WERI-Rb-1 (cell line): ENCODE measurements at regions not wholly inside any gene's neighbourhood (a gene's known extent, or its start where the extent isn't known, plus 50 kb on each side); places are given as distances from the start of the nearest gene placed in this dataset.
A peak's percentile ranks its signal among the peaks of the same experiment; 100 is the strongest.

Experiments
- DNase-seq: peaks from one replicate; pipeline ENCODE4 v3.0.0-alpha.2; 2020
- H3K27ac ChIP-seq: fragments of 250-450 bp; sonication (Bioruptor Pico); 2 replicates; pipeline ENCODE4 v1.5.1; 2020; ENCODE audit warnings: mild to moderate bottlenecking, moderate library complexity
- H3K27me3 ChIP-seq: fragments of 250-450 bp; sonication (Bioruptor Pico); 2 replicates; pipeline ENCODE4 v1.5.1; 2021; ENCODE audit warnings: mild to moderate bottlenecking, low read depth, moderate library complexity; ENCODE audit not compliant: insufficient read depth, severe bottlenecking
- H3K36me3 ChIP-seq: fragments of 250-450 bp; sonication (Bioruptor Pico); 2 replicates; pipeline ENCODE4 v1.5.1; 2020; ENCODE audit warnings: mild to moderate bottlenecking, moderate library complexity
- H3K4me3 ChIP-seq: 2 replicates; pipeline ENCODE4 v1.5.1; 2011; ENCODE audit warnings: low read depth, mild to moderate bottlenecking, control low read depth, low read length
- H3K9me3 ChIP-seq: fragments of 250-450 bp; sonication (Bioruptor Pico); 2 replicates; pipeline ENCODE4 v1.5.1; 2021; ENCODE audit warnings: mild to moderate bottlenecking, moderate library complexity; ENCODE audit not compliant: severe bottlenecking
- TF ChIP-seq, protein P1 (sequence below): IDR thresholded peaks from 2 replicates; pipeline ENCODE4 v1.5.1; 2011; ENCODE audit warnings: low read depth, mild to moderate bottlenecking, control low read depth, inconsistent platforms, low read length

DNA sequence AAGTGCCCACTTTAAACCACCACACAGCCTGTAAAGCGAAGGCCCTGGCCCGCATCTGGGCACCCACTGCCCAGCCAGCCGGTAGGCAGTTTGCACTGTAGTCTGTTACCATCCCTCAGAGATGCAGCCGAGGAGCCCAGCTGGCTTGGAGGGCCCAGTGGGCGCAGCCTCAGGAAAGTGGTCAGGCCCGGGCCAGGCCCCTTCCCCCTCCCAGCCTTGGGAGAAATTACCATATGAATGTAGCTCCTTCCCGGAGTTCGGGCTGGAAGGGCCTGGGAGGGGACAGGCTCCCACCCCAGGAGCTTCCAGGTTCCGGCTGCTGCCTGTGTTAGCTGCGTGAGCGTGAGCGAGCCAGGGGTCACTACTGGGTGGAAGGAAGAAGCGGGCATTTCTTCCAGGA lies 325.4 kb downstream of the SEC14L1 start:
- DNase-seq: peak; percentile 50
- Histone ChIP-seq H3K27ac (peak overlapping the region; percentile 84), H3K36me3 (peaks cover 52% of the 10 kb centered on the region), H3K4me3 (no peak overlapping the region), H3K9me3 (no peaks in the 10 kb centered on the region), H3K27me3 (no peaks in the 10 kb centered on the region)
- TF ChIP-seq, protein P1, sequence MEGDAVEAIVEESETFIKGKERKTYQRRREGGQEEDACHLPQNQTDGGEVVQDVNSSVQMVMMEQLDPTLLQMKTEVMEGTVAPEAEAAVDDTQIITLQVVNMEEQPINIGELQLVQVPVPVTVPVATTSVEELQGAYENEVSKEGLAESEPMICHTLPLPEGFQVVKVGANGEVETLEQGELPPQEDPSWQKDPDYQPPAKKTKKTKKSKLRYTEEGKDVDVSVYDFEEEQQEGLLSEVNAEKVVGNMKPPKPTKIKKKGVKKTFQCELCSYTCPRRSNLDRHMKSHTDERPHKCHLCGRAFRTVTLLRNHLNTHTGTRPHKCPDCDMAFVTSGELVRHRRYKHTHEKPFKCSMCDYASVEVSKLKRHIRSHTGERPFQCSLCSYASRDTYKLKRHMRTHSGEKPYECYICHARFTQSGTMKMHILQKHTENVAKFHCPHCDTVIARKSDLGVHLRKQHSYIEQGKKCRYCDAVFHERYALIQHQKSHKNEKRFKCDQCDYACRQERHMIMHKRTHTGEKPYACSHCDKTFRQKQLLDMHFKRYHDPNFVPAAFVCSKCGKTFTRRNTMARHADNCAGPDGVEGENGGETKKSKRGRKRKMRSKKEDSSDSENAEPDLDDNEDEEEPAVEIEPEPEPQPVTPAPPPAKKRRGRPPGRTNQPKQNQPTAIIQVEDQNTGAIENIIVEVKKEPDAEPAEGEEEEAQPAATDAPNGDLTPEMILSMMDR: no peak

DNA sequence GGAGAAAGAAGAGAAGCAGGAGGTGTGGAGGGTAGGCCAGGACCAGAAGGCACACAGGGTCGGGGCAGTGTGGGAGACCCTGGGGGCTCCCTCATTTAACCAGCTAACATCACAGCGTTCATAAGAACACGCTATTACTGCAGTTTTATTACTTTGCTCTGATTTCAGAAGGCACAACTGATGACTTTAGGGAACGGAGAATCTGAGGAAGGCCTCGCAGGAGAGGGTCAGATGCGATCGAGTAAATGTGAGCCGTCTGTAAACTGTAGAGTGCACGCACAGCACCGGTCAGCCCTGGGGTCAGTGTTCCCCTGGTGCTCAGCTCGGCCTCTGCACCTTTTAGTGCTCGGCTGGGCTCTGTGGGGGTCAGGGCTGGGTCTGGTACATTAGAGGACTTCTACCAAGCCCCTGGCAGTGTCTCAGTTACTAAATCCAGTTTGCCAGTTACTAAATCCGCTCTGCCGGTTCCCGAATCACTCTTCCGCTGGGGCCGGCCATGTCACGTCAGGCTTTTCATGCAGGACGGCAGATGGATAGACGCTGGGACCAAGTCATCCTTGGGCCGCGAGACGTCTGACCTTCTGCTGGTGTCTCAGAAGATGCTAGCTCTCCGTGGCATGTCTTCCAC lies 325.9 kb downstream of the SEC14L1 start:
- TF ChIP-seq, protein P1: no peak
- H3K4me3 ChIP-seq: no peak overlapping the region
- peaks cover 57% of the 10 kb centered on the region for H3K36me3 ChIP-seq
- peak; percentile 91 for DNase-seq
- H3K9me3 ChIP-seq: no peaks in the 10 kb centered on the region
- no peaks in the 10 kb centered on the region for H3K27me3 ChIP-seq
- peak overlapping the region; percentile 84 for H3K27ac ChIP-seq

DNA sequence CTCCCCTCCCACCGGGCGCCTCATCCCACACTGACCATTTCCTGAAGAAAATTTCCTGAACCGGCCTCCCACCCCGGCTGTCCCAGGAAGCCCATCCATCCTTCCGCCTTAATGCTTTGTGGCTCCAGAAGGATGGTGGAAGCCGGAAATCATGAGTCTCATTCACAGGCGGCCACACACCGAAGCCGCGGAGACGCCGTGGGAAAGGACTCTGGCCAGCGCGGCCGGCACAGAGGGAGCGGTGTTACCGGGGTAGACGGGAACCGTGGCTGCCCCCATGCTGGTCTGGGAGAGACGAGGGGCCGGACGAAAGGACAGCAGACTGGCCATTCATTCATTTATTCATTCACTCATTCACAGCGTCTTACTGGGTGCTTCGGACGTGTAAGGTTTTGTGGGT lies 326.8 kb downstream of the SEC14L1 start:
- Histone ChIP-seq H3K36me3 (peaks cover 56% of the 10 kb centered on the region), H3K9me3 (no peaks in the 10 kb centered on the region), H3K27me3 (no peaks in the 10 kb centered on the region), H3K27ac (peak overlapping the region; percentile 84), H3K4me3 (no peak overlapping the region)
- TF ChIP-seq, protein P1: no peak
- no peak for DNase-seq

DNA sequence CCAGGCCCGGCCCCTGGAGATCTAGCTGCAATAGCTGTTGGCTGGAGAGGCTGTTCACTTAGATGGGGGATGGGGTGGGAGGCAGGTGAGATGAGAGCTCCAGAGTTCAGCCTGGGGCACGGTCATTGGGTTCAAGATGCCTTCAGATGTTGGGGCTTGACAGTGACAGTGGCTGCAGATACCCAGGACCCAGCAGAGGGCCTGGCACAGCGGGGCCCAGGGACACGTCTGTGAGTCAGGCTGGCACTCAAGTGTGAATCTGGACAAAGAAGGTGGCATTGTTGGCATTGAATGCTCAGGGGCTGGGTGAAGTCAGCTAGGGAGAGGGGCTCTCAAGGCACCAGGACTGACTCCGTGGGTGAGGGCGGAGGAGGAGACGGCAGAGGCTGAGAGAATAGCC lies 328.1 kb downstream of the SEC14L1 start:
- Histone ChIP-seq H3K9me3 (no peaks in the 10 kb centered on the region), H3K36me3 (peaks cover 67% of the 10 kb centered on the region), H3K4me3 (no peak overlapping the region), H3K27me3 (no peaks in the 10 kb centered on the region), H3K27ac (no peak overlapping the region)
- TF ChIP-seq, protein P1: no peak
- DNase-seq: no peak

DNA sequence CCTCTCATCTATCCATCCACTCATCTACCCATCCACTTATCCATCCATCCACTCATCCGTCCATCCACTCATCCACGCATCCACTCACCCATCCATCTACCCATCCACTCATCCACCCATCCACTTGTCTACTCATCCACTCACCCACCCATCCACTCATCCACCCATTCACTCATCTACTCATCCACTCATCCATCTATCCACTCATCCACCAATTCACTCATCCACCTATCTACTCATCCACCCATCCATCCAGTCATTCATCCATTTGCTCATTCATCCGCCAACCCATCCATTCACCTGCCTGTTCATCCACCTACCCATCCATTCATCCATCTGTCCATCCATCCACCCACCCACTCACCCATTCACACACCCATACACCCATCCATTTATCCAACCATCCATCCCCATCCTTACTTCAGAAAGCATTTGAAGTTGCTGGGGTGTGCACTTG lies 329.6 kb downstream of the SEC14L1 start:
- H3K36me3 ChIP-seq: peaks cover 82% of the 10 kb centered on the region
- TF ChIP-seq, protein P1: no peak
- no peak for DNase-seq
- no peaks in the 10 kb centered on the region for H3K27me3 ChIP-seq
- H3K9me3 ChIP-seq: no peaks in the 10 kb centered on the region
- H3K4me3 ChIP-seq: no peak overlapping the region
- H3K27ac ChIP-seq: no peak overlapping the region
